Bronchial epithelial cell (primary cell): ENCODE measurements at regions not wholly inside any gene's neighbourhood (a gene's known extent, or its start where the extent isn't known, plus 50 kb on each side); places are given as distances from the start of the nearest gene placed in this dataset.

ENCODE experiments used
- DNase-seq: peaks from one replicate; pipeline ENCODE4 v3.0.0-alpha.2; 2010; ENCODE audit warnings: low read depth
- FAIRE-seq: peaks from 2 replicates; lab custom pipeline; 2011; peaks lifted over from hg19 to GRCh38; lab: Jason Lieb, UNC
- H3K27me3 ChIP-seq: 2 replicates; pipeline ENCODE4 v1.5.1; 2011; ENCODE audit warnings: low read length; ENCODE audit not compliant: control insufficient read depth, insufficient read depth
- H3K36me3 ChIP-seq: 2 replicates; pipeline ENCODE4 v1.5.1; 2011; ENCODE audit warnings: low read length; ENCODE audit not compliant: control insufficient read depth, insufficient read depth
- H3K4me3 ChIP-seq: 2 replicates; pipeline ENCODE4 v1.5.1; 2011; ENCODE audit warnings: mild to moderate bottlenecking, low read depth, low read length, control low read depth
- CTCF ChIP-seq: IDR thresholded peaks from 2 replicates; pipeline ENCODE4 v1.5.1; 2011; ENCODE audit warnings: mild to moderate bottlenecking, moderate library complexity, low read length, control low read depth, inconsistent platforms; ENCODE audit not compliant: insufficient read depth, severe bottlenecking

DNA sequence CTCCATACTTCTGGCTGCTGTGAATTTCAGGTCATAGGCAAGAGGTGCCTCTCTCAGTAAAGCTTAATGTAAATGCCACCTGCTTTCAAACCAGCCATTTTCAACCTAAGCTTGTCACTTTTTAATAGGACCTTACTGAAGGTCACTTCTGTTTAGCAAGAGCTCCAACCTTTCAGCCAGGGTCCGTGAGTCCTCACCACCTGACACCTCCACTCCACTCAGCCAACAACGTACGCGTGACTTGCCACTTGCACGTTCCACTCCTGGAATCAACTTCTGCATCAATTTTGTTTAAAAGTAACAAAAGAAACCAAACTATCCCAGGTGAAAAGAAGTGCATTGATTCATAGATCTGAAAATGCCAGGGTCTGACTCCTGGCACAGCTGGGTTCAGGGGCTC lies 114.4 kb downstream of the TRIM29 start:
- no peaks in the 10 kb centered on the region for H3K36me3 ChIP-seq
- DNase-seq (no peak), FAIRE-seq (peak; percentile 98)
- H3K27me3 ChIP-seq: peaks cover 6% of the 10 kb centered on the region
- TF ChIP-seq CTCF: no peak
- no peak overlapping the region for H3K4me3 ChIP-seq

DNA sequence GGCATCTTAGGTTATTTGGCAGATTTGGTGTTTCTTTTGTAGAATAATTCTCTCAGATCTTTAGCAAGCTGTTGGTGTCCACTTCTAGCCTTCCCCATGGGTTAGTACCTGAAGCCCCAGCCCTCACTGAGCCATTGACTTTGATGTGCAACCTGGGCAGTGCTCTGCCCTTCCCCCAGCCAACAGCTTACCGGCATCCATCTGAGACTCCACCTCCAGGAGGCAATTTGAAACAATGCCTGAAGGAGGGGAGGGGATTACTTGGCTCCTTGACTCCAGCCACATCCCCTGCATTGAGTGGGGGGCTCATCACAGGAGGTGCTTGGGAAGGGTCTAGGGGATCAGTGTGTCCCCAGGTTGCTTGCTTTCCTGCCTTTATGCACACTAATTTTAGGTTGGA lies 114.8 kb downstream of the TRIM29 start:
- Histone ChIP-seq H3K4me3 (no peak overlapping the region), H3K27me3 (peaks cover 6% of the 10 kb centered on the region), H3K36me3 (no peaks in the 10 kb centered on the region)
- TF ChIP-seq CTCF: no peak
- DNase-seq: no peak
- no peak for FAIRE-seq

GRCh38 chr11:120022617-120023016 lies 115.3 kb downstream of the TRIM29 start:
- FAIRE-seq (no peak), DNase-seq (no peak)
- peaks cover 4% of the 10 kb centered on the region for H3K27me3 ChIP-seq
- H3K36me3 ChIP-seq: no peaks in the 10 kb centered on the region
- no peak for TF ChIP-seq CTCF
- no peak overlapping the region for H3K4me3 ChIP-seq

DNA sequence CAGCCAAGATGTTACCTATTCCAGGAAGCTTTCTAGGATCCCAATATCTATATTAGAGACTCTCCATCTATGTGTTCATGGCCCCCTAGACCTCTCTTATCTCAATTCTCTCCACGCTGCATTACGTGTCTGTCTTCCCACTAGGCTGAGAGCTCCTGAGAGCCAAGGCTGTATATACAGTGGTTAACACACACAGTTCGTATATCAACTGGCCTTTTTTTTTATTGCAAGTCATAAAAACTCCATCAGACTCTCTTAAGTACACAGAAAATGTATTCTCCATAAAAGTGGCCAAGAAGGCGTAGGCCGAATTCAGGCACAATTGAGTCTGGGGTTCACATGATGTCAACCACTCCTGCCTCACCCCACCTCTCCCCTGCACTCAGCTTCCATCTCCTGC lies 115.9 kb downstream of the TRIM29 start:
- no peak for FAIRE-seq
- H3K36me3 ChIP-seq: no peaks in the 10 kb centered on the region
- no peak for DNase-seq
- no peak overlapping the region for H3K4me3 ChIP-seq
- TF ChIP-seq CTCF: no peak
- H3K27me3 ChIP-seq: peaks cover 4% of the 10 kb centered on the region

DNA sequence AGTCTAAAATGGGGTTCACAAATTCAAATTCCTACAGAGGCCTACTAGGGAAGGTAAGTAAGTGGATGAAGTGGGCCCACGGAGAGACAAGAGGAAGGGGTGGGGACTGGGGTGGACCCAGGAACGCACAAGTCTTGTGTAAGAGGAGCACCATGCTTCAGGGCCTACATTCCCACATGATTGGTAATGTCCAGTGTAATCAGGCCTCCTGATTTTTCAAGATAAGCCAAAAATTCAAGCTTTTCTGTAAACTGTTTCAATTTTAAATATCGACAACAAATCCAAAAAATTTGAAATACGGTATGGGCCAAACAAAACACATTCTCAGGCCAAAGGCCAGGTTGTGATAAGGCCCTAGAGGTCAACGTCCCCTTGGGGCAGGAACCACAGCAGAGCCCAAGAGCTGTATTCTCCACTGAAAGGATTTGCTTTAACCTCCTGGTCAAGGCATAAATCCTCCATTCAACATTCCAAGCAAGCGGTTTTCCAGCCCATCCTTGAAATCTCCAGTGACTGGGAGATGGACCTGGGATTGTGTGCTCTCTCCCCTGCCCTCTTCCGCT lies 116.4 kb downstream of the TRIM29 start:
- TF ChIP-seq CTCF: no peak
- FAIRE-seq (no peak), DNase-seq (no peak)
- Histone ChIP-seq H3K4me3 (no peak overlapping the region), H3K36me3 (no peaks in the 10 kb centered on the region), H3K27me3 (peaks cover 4% of the 10 kb centered on the region)

DNA sequence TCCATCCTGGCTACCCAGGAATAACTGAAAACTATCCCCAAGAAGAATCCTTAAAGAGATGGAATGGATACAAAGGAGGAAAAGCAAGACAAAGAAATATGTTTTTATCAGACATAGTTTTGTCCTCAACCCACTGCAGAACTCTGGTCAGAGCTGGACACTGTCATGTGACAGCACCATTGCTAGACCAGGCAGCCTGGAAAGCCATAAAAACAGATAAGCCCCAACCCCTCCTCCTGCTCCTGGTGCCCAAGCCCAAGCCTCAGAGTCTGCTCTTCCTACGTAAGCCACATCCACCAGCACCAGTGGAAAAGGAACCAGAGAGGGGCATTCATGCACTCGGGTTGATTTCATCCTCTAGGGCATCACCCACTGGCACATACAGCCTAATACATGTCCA lies 116.9 kb downstream of the TRIM29 start:
- Histone ChIP-seq H3K4me3 (no peak overlapping the region), H3K27me3 (peaks cover 4% of the 10 kb centered on the region), H3K36me3 (no peaks in the 10 kb centered on the region)
- no peak for DNase-seq
- no peak for TF ChIP-seq CTCF
- no peak for FAIRE-seq
